CD4-positive, CD25-positive, alpha-beta regulatory T cell (primary cell): ENCODE measurements at regions not wholly inside any gene's neighbourhood (a gene's known extent, or its start where the extent isn't known, plus 50 kb on each side); places are given as distances from the start of the nearest gene placed in this dataset.
"Not testable (repeated sequence)": the region's sequence is repeated elsewhere in the genome, so short reads cannot be mapped to it uniquely, and the experiment has no call there.

ENCODE experiments used
- ATAC-seq, 2 donors: fragments of 150-1000 bp; cut with Tn5 transposase; one replicate each; pipeline ENCODE4 v1.10.0; 2021; ENCODE audit warnings: low read depth in 2 of 2, moderate number of reproducible peaks in 2 of 2, moderate library complexity in 1 of 2
- DNase-seq, 3 donors: peaks; one replicate each; pipeline versions ENCODE4 v3.0.0 to v3.0.0-alpha.2; 2012 to 2022; ENCODE audit warnings: mixed read lengths in 1 of 3
- H3K27ac ChIP-seq: one replicate; pipeline ENCODE4 v1.7.0; 2013; ENCODE audit warnings: mild to moderate bottlenecking, low read length; ENCODE audit not compliant: insufficient read depth, poor library complexity, severe bottlenecking
- H3K27me3 ChIP-seq: one replicate; pipeline ENCODE4 v1.7.0; 2013; ENCODE audit warnings: low read length; ENCODE audit not compliant: control insufficient read depth, insufficient read depth
- H3K36me3 ChIP-seq: one replicate; pipeline ENCODE4 v1.7.0; 2013; ENCODE audit warnings: mild to moderate bottlenecking, low read length, moderate library complexity; ENCODE audit not compliant: control insufficient read depth, insufficient read depth
- H3K4me1 ChIP-seq: 2 replicates; pipeline ENCODE4 v1.7.0; 2013; ENCODE audit warnings: mild to moderate bottlenecking, low read length; ENCODE audit not compliant: insufficient read depth, control insufficient read depth, poor library complexity, severe bottlenecking
- H3K4me3 ChIP-seq: one replicate; pipeline ENCODE4 v1.7.0; 2013; ENCODE audit warnings: low read depth, mild to moderate bottlenecking, low read length, moderate library complexity
- H3K9me3 ChIP-seq, 2 experiments: 1 replicate in 1 of 2; 2 replicates in 1 of 2; pipeline ENCODE4 v1.7.0; 2013; ENCODE audit warnings: low read length in 2 of 2, mild to moderate bottlenecking in 1 of 2, moderate library complexity in 1 of 2; ENCODE audit not compliant: control insufficient read depth in 2 of 2
- H3K27ac Mint-ChIP-seq, 3 donors: one replicate each; pipeline ENCODE4 v1.8.0; 2020 to 2022; ENCODE audit warnings: mild to moderate bottlenecking in 3 of 3, mixed read lengths in 3 of 3, moderate library complexity in 2 of 3
- H3K27me3 Mint-ChIP-seq: one replicate; pipeline ENCODE4 v1.8.0; 2022; ENCODE audit warnings: mild to moderate bottlenecking, mixed read lengths
- H3K36me3 Mint-ChIP-seq: one replicate; pipeline ENCODE4 v1.8.0; 2020; ENCODE audit warnings: mixed read lengths
- H3K4me1 Mint-ChIP-seq, 4 donors: one replicate each; pipeline ENCODE4 v1.8.0; 2020 to 2022; ENCODE audit warnings: mixed read lengths in 4 of 4, mild to moderate bottlenecking in 1 of 4
- H3K4me3 Mint-ChIP-seq, 4 donors: one replicate each; pipeline ENCODE4 v1.8.0; 2020 to 2022; ENCODE audit warnings: mild to moderate bottlenecking in 4 of 4, mixed read lengths in 4 of 4, moderate library complexity in 3 of 4
- H3K9me3 Mint-ChIP-seq, 7 donors: one replicate each; pipeline ENCODE4 v1.8.0; 2020 to 2022; ENCODE audit warnings: mixed read lengths in 7 of 7, mild to moderate bottlenecking in 3 of 7, moderate library complexity in 2 of 7

DNA sequence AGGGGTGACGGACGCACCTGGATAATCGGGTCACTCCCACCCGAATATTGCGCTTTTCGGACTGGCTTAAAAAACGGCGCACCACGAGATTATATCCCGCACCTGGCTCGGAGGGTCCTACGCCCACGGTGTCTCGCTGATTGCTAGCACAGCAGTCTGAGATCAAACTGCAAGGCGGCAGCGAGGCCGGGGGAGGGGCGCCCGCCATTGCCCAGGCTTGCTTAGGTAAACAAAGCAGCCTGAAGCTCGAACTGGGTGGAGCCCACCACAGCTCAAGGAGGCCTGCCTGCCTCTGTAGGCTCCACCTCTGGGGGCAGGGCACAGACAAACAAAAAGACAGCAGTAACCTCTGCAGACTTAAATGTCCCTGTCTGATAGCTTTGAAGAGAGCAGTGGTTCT is 294.9 kb upstream of the DIO3 start:
- H3K9me3 ChIP-seq, H3K27me3 Mint-ChIP-seq, H3K4me1 ChIP-seq, H3K27ac Mint-ChIP-seq, H3K4me1 Mint-ChIP-seq, DNase-seq, H3K36me3 ChIP-seq, H3K27ac ChIP-seq, H3K4me3 Mint-ChIP-seq, ATAC-seq, H3K27me3 ChIP-seq, H3K36me3 Mint-ChIP-seq, H3K4me3 ChIP-seq, H3K9me3 Mint-ChIP-seq: not testable (repeated sequence)

DNA sequence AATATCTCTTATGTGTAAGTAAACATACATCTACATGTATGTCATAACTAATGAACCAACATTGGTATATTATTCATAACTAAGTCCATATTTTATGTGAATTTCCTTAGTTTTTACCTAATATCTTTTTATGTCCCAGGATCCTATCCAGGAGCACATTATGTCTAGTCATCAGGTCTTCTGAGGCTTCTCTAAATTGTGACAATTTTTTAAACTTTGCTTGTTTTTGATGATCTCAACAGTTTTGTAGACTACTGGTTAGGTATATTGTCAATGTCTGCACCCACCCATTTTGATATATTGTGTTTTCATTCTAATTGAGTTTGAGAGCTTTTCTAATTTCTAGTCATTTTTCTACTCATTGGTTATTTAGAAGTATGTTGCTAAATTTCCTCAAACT is 288.2 kb upstream of the DIO3 start:
- no peaks in the 10 kb centered on the region for H3K4me1 Mint-ChIP-seq
- no peak overlapping the region for H3K4me3 Mint-ChIP-seq
- H3K9me3 Mint-ChIP-seq: peaks cover 0 to 3% (median under 1%) of the 10 kb centered on the region in 7 donors
- no peaks in the 10 kb centered on the region for H3K36me3 ChIP-seq
- peaks cover 20% of the 10 kb centered on the region for H3K27me3 Mint-ChIP-seq
- no peak overlapping the region for H3K4me3 ChIP-seq
- no peaks in the 10 kb centered on the region for H3K4me1 ChIP-seq
- no peaks in the 10 kb centered on the region for H3K9me3 ChIP-seq
- no peaks in the 10 kb centered on the region for H3K36me3 Mint-ChIP-seq
- ATAC-seq: no peak
- DNase-seq: no peak
- H3K27ac ChIP-seq: no peak overlapping the region
- no peak overlapping the region for H3K27ac Mint-ChIP-seq
- peaks cover 2% of the 10 kb centered on the region for H3K27me3 ChIP-seq

DNA sequence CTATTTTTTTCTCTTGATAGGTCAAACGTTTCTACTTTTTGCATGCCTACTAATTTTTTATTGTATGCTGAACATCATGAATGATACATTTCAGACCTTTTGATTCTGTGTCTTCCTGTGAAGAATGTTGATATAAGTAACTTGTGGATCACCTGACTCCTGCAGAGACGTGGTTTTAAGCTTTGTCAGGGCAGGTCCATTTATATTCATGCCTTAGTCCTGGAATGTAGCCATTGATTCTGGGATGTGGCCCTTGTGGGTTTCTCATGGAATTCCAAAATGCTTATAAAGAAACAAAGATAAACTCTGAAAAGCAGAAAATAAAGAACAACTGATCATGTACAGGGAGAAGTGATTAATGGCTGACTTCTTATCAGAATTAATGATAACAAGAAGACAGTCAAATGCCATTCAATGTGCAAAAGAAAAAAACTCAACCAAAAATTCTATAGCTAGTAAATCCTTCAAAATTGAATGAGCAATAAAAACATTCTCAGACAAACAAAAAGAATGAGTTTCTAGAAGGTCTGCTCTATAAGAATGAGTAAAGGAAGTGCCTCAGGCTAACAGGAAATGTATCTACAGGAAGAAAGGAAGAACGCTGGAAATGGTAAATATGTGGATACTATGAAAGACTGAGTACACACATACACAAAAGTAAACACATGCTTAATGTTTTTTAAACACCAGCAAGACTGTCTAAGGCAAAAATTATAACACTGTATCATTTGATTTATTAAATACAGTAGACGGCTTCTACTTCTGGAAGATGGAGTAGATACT is 284.8 kb upstream of the DIO3 start:
- Mint-ChIP-seq H3K27ac (no peak overlapping the region), H3K4me3 (no peak overlapping the region)
- ATAC-seq: no peak

DNA sequence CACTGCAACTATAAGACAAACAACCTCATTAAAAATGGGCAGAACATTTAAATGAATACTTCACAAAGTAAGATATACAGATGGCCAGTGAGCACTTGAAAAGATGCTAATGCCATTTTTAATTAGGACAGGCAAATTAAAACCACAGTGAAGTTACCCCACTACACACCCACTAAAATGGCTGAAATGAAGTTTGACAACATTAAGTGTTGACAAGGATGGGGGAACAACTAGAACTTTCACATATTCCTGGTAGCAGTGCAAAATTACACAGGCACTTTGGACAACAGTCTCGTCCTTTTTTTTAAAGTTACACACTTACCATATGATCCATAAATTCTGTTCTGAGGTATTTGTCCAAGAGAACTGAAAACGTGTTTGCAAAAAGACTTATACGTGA is 278.9 kb upstream of the DIO3 start:
- H3K27ac Mint-ChIP-seq: no peak overlapping the region
- H3K9me3 ChIP-seq: peaks cover 0 to 1% of the 10 kb centered on the region in 2 experiments
- DNase-seq: no peak
- H3K27ac ChIP-seq: no peak overlapping the region
- no peaks in the 10 kb centered on the region for H3K36me3 Mint-ChIP-seq
- H3K27me3 Mint-ChIP-seq: peaks cover 19% of the 10 kb centered on the region
- H3K9me3 Mint-ChIP-seq: peaks cover 0 to 6% (median 4%) of the 10 kb centered on the region in 7 donors
- no peaks in the 10 kb centered on the region for H3K36me3 ChIP-seq
- no peaks in the 10 kb centered on the region for H3K4me1 ChIP-seq
- no peaks in the 10 kb centered on the region for H3K4me1 Mint-ChIP-seq
- no peak for ATAC-seq
- no peak overlapping the region for H3K4me3 ChIP-seq
- no peak overlapping the region for H3K4me3 Mint-ChIP-seq
- H3K27me3 ChIP-seq: peaks cover 2% of the 10 kb centered on the region

More for the DNA sequence above, 284.8 kb upstream of the DIO3 start:
- Histone ChIP-seq H3K9me3 (peaks cover 0 to 1% of the 10 kb centered on the region in 2 experiments), H3K36me3 (no peaks in the 10 kb centered on the region), H3K4me1 (no peaks in the 10 kb centered on the region), H3K4me3 (no peak overlapping the region), H3K27ac (no peak overlapping the region), H3K27me3 (peaks cover 2% of the 10 kb centered on the region)
- no peak for DNase-seq
- no peaks in the 10 kb centered on the region for H3K36me3 Mint-ChIP-seq
- H3K9me3 Mint-ChIP-seq: peaks cover 0 to 6% (median 3%) of the 10 kb centered on the region in 7 donors
- H3K4me1 Mint-ChIP-seq: no peaks in the 10 kb centered on the region
- H3K27me3 Mint-ChIP-seq: peaks cover 31% of the 10 kb centered on the region

DNA sequence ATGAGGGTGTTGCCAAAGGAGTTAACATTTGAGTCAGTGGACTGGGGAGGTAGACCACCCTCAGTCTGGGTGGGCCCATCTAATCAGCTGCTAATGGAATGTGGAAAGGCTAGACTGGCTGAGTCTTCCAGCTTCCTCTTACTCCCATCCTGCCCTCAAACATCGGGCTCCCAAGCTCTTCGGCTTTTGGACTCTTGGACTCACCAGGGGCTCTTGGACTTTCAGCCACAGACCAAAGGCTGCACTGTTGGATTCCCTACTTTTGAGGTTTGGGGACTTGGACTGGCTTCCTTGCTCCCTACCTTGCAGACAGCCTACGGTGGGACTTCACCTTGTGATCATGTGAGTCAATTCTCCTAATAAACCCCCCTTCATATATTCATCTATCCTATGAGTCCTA is 276.6 kb upstream of the DIO3 start:
- Mint-ChIP-seq H3K9me3 (peaks cover 0 to 6% (median 0%) of the 10 kb centered on the region in 7 donors), H3K4me3 (no peak overlapping the region), H3K27me3 (peaks cover 12% of the 10 kb centered on the region), H3K27ac (no peak overlapping the region), H3K4me1 (no peaks in the 10 kb centered on the region), H3K36me3 (no peaks in the 10 kb centered on the region)
- H3K4me3 ChIP-seq: no peak overlapping the region
- no peaks in the 10 kb centered on the region for H3K36me3 ChIP-seq
- peaks cover 2% of the 10 kb centered on the region for H3K27me3 ChIP-seq
- no peaks in the 10 kb centered on the region for H3K9me3 ChIP-seq
- DNase-seq (no peak), ATAC-seq (no peak)
- H3K27ac ChIP-seq: no peak overlapping the region
- H3K4me1 ChIP-seq: no peaks in the 10 kb centered on the region

DNA sequence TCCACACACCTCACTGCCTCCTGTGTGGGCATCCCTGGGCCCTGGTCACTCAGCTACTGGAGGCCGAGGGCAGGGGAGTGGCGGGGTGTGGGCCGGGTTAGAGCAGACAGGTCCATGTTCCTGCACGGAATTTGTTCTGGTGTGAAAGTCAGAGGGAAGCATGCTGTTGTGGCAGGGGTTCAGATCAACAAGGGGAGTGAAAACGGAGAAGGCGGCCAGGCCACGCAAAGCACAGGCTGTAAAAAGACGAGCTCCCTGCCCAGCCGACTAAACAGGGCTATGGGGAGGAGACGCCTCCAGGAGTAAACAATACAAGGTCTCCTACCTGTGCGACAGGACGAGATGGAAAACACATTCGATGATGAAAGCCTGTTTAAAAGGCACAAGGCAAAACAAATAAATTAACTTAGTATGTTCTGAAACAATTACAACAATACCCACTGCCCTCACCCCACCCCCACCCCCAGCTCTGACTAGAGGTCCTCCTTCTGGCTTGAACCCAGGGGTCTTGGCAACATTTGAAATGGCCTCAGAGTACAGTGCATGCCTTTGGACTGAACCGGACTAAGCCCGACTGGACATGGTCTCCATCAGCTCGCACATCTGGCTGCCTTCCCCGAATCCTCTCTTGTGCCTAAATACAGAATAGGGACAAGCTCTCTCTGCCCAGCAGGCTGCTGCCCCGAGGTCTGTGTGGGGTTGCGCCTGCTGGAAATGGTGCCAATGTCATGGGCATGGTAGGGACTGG is 274.9 kb upstream of the DIO3 start:
- H3K27me3 Mint-ChIP-seq: peaks cover 6% of the 10 kb centered on the region
- H3K4me1 Mint-ChIP-seq: no peaks in the 10 kb centered on the region
- H3K36me3 ChIP-seq: no peaks in the 10 kb centered on the region
- peaks cover 2% of the 10 kb centered on the region for H3K27me3 ChIP-seq
- no peaks in the 10 kb centered on the region for H3K9me3 ChIP-seq
- H3K27ac Mint-ChIP-seq: no peak overlapping the region
- no peak overlapping the region for H3K4me3 ChIP-seq
- H3K9me3 Mint-ChIP-seq: peaks cover 0 to 3% (median 0%) of the 10 kb centered on the region in 7 donors
- H3K27ac ChIP-seq: no peak overlapping the region
- no peaks in the 10 kb centered on the region for H3K4me1 ChIP-seq
- no peak for DNase-seq
- H3K4me3 Mint-ChIP-seq: no peak overlapping the region
- H3K36me3 Mint-ChIP-seq: no peaks in the 10 kb centered on the region
- no peak for ATAC-seq

DNA sequence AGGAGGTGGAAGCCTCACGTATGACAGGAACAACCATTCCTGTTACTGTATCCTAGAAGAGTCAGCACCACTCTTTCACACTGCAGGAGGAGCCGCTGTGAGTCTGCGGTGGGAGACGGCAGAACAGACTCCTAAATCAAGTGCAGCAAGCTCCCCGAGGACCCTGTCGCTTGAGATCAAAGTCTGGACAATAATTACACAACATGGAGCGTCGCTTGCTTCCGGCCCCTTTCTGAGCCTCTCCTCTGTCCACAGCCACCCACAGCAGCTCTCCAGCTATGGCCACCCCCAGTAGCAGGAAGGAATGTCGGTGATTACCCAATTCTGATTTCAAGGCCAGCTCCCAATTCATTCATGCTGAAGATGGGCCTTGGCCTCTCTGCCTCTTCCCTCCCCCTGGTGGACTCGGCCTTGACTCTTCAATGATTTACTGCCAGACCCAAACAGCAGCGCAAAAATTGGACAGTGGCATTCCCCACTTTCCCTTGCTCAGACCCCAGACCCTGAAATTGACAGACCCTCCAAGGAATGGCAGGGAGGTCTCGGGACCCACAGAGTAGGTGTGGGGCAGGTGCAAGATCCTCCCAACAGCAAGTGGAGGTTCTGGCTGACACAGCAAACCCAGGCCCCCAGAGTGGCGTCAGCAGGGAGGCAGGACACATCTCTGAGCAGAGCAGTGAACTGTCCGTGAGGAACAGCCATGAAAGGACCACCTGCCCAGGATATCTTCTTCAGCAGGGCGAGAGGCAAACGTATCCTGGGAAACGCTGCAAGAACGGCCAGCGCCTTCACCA is 272.7 kb upstream of the DIO3 start:
- Mint-ChIP-seq H3K27ac (peak overlapping the region in 1 of 3 donors; percentile 74), H3K4me3 (no peak overlapping the region), H3K36me3 (no peaks in the 10 kb centered on the region), H3K27me3 (no peaks in the 10 kb centered on the region), H3K9me3 (peaks cover 0 to 1% (median 0%) of the 10 kb centered on the region in 7 donors), H3K4me1 (no peaks in the 10 kb centered on the region)
- Histone ChIP-seq H3K9me3 (no peaks in the 10 kb centered on the region), H3K27ac (no peak overlapping the region), H3K27me3 (peaks cover 6% of the 10 kb centered on the region), H3K4me1 (no peaks in the 10 kb centered on the region), H3K4me3 (no peak overlapping the region), H3K36me3 (no peaks in the 10 kb centered on the region)
- DNase-seq (no peak), ATAC-seq (no peak)
